GM19372 (cell line): ENCODE measurements at regions not wholly inside any gene's neighbourhood (a gene's known extent, or its start where the extent isn't known, plus 50 kb on each side); places are given as distances from the start of the nearest gene placed in this dataset.
"Not testable (repeated sequence)": the region's sequence is repeated elsewhere in the genome, so short reads cannot be mapped to it uniquely, and the experiment has no call there.

Experiments used
- ATAC-seq: cut with Tn5 transposase; IDR thresholded peaks from one replicate; pipeline ENCODE4 v1.9.1; 2021; ENCODE audit warnings: mild to moderate bottlenecking, low read depth, moderate library complexity; ENCODE audit not compliant: unreplicated experiment

- ATAC-seq: no peak
Measured at GRCh38 chr10:5268743-5269142, 72.1 kb downstream of the AKR1C4 start.

DNA sequence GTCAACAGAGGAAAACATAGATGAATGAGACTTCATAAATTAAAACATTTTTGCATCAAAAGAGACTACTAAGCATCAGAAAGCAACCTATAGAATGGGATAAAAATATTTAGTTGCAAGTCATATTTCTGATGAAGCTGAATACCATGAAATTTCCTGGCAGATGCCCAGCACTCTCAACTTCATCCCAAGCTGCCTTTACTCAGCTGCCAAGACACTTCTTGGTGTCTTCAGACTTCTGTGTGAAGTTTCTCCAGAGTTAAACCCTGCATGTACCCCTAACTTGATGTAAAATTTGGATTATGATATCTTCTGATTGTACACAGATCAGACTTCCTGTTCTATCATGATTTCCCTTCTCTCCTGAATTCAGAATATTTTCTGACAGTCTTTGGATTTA is 73.2 kb downstream of the AKR1C4 start:
- ATAC-seq: no peak

- no peak for ATAC-seq
Measured at GRCh38 chr10:5271526-5271925, 74.9 kb downstream of the AKR1C4 start.

DNA sequence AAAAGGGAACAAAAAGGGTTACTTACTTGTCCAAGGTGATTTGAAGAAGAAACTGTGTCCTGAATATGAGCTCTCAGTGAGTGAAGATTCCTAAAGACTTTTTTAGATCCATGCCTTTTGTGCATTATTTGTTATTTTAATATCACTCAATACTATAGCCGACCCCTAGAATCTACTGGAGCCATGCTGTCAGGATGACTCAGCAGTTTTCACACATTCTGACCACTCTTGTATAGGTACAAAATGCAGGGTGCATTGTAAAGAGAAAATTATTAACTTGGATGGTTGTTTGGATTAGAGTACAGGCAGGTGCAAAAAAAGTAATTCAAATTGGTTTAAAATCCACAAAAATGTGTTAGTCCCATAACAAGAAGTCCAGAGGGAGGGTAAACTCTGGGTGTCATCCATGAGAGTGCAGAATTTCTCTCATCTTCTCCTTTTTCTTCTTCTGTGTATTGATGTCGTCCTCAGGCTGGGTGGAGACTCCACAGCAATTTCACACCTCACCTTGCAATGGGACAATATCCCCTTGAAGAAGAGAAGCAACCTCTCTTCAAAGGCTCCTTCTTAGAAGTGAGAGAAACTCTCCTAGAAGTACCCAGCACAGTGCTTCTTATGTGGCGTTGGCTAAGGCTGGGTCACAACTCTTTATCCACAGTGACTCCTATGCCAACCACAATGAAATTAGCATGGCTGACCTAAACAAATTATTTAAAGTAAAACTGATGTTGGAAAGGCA is 75.6 kb downstream of the AKR1C4 start:
- no peak for ATAC-seq

GRCh38 chr10:5274795-5275194 is 78.2 kb downstream of the AKR1C4 start:
- no peak for ATAC-seq

DNA sequence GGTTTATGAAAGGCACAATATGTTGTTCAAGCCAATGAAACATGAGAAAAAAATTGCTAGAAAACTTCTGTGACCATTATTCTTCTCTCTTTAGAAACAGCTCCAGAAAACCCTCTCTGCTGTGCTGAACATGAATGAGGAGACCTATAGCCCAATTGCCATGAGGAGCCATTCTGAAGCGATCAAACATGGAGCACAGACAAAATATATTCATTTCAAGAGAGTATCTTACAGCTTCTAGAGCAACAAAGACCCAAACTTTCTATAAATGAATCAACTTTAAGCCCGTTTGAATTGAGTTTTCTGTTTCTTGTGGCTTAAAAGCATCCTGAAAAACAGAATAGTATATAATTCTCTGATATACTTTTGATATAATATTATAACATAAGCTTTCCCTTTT is 83.4 kb upstream of the UCN3 start:
- ATAC-seq: no peak

- ATAC-seq: no peak
Measured at GRCh38 chr10:5282137-5282536, 82.6 kb upstream of the UCN3 start.

DNA sequence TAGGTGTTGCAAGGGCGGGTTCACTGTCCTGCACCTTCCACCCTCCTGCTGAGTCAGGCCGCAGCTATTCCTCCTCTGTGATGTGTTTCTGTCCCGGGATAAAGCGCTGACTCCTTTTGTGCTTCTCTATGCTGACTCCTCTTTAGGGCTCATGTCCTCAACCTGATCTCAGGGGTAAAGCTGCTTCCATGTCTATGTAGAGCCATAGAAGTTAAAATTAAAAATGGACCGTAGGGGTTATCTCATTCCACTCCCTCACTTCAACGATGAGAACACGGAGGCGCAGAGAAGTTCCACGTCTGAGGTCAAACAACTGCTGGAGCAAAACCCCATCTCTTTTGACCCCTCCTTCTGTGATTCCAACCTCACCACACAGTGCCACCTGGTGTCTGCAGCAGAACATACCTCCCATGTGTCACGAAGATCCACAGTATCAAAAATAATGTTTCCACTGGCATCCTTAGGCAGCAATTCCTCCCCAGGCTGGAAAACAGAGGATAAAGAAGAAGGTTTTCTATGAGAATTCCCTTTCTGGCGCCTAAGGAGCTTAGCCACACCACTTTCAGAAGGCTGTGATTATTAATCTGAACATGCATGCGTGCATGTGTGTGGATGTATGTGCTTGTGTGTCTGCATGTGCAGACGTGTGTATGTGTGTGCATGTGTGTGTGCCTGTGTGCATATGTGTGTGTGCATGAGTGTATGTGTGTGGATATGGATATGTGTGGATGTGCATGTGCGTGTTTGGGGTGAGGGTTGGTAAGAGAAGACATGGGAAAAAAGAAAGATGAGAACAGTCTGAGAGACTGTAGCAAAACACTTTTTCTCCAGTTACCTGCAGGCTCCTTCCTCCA is 81.2 kb upstream of the UCN3 start:
- peak; percentile 74 for ATAC-seq

DNA sequence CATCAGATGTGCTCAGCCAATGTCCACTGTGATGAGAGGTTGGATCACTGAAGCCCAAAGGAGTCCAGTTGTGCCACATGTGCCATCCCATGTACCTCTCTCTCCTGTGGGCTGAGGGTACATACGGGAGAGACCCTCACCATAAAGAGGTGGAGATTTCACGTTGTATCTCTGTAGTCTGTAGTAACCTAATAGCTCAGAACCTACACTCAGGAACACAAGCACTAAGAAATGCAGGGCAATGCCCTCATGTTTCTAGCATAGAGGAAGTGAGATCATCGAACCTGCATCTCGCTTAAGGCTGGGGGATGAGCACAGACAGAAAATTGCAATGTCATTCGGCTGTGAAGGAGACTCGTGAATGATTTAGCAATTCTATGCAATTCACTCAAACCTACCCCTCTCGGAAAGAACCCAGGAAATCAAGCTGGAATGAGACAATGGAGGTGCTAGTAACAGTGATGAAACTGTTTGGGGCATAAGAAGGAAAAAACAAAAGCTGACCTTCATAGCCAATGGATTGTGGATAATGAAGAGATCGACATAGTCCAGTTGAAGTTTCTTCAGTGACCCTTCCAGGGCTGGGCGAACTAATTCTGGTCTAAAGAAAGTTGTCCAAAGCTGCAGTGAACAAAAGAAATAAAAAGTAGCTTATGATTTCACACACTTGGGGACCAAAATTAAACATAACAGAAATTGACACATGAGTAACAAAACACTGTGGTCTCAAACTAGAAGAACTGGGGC is 80.3 kb upstream of the UCN3 start:
- ATAC-seq: no peak

- ATAC-seq: no peak
Measured at GRCh38 chr10:5285186-5285585, 79.6 kb upstream of the UCN3 start.

DNA sequence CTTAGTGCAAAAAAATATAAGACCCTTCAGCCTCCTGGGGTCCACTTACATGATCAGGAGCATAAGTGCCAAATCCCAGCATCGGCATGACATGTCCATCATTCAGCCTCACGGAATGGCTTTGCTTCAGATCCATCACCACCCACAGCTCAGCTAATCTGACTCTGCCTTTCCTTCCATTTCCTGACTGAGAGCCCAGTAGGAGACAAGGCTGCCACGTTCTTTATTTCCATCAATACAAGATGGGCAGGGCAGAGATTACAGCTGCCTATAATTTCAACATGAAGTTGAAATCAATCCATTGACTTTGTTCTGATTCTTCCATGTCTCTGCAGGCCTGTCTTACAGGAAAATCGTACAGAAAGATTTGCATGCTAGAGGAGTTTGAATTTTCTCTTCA is 76.4 kb upstream of the UCN3 start:
- no peak for ATAC-seq

DNA sequence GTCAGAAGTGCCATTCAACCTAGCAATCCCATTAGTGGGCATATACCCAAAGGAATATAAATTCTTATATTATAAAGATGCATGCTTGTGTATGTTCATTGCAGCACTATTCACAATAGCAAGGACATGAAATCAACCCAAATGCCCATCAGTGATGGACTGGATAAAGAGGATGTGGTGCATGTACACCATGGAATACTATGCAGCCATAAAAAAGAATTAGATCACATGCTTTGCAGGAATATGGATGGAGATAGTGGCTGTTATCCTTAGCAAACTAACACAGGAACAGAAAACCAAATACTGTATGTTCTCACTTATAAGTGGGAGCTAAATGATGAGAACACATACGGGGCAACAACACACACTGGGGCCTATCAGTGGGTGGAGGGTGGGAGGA is 75.5 kb upstream of the UCN3 start:
- ATAC-seq: not testable (repeated sequence)

DNA sequence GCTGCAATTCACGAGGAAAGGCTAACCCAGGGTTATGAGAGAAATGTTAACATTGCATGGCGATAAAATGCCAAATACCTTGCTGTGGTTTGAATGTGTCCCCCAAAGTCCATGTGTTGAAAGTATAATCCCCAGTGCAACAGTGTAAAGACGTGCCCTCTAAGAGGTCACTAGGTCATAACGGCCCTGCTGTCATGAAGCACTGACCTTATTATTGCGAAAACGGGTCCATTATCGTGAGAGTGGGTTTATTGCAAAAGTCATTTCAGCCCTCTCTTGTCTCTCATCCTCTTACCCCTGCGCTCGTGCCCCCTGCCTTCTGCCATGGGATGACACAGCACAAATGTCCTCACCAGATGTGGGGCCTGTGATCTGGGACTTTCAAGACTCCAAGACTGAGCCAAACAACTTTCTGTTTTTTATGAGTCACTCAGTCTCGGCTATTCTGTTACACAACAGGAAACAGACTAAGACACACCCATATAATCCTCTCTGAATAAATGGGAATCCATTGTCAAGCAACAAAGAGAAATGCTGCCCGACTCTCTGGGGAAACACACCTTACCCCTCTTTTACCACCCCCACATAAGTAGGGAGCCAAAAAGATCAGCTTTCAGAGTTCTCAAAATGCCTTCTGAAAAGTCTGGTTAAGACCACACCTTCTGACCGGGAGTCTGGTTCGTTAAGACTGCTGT is 73.1 kb upstream of the UCN3 start:
- no peak for ATAC-seq

DNA sequence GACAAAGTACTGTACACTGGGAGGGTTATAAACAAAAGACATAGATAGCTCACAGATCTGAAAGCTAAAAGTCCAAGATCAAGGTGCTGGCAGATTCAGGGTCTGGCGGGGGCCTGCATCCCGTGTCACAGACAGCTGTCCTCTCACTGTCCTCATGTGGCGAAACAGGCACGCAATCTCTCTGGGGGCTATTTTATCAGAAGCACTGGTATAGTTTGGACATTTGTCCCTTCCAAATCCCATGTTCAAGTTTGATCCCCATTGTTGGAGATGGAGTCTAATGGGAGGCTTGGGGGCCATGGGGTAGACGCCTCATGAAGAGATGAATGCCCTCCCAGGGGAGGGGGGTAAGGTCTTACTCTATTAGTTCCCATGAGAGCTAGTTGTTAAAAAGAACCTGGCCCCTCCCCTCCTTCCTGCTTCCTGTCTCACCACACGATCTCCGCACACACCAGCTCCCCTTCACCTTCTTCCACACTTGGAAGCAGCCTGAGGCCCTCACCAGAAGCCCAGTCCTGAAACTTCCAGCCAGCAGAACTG is 72.5 kb upstream of the UCN3 start:
- ATAC-seq: no peak

DNA sequence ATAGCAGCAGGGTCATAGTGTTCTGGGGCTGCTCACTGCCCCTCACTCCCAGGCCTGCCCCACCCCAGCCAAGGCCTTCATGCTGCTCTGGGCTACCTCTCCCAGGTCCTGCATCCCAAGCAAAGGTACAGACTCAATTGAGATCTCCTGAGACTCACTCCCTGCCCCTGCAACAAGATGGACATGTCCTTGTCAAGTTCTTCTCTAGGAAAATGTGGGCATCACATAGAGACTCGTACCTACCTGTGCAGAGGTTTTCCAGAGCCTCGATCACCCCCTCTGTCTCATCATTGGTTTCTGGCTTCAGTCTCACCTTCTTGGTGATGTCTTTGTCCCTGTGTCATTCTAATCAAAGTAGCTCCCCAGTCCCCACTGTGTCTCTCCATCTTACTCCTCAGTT is 71.8 kb upstream of the UCN3 start:
- ATAC-seq: not testable (repeated sequence)

DNA sequence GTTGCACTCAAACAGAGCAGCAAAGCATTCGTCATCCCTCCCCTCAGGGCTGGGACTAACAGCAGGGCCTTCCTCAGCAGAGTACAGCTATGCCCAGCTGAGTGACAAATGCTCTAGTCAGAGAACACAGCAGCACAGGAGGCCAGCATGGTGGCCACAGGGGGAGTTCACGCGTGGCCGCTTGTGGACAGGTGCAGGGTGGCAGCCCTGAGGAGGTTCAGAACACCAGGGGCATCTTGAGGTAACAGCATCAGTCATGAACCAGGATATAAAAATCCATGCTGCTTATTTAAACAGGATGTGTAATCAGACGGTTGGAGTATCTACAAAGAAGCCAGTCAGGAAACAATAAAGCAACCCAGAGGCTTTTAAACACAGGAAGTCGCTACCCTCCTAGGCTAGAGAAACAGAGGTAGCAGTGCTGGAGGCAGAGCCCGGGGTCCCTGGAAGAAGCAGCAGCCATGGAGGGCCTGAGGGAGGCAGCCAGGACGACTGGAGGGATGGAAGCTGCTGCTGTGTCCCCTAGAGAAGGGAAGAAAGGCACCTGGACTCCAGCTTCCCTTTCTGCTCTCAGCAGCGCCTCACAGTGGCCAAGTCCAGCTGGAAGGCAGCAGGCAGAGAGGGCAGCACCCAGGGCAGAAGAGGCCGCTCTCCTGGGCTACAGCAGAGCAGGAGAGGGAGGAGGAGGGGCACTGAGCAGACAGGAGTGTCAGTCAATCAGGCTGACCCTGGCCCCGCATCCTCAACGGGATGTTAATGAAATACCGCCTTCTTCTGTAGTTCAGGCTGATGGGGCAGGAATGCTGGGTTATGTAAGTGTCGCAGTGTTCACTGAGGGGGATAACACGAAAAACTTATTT is 70.8 kb upstream of the UCN3 start:
- no peak for ATAC-seq

DNA sequence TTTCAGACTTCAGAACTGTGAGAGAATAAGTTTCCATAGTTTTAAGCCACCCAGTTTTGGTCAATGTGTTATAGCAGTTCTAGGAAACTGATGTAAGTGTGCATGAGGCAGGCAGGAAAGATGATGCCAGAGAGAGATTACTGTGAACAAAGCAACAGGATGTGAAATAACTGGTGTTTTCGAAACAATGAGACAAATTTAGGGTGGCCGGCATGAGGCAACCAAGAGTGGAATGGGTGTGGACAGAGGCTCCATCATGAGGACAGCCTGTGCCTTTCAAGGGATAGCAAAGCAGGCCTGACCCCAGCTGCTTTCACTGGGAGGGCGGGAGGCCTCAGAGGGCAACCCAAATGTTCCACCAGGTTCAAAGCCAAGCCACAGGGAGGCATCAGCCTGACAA is 67.3 kb upstream of the UCN3 start:
- no peak for ATAC-seq

DNA sequence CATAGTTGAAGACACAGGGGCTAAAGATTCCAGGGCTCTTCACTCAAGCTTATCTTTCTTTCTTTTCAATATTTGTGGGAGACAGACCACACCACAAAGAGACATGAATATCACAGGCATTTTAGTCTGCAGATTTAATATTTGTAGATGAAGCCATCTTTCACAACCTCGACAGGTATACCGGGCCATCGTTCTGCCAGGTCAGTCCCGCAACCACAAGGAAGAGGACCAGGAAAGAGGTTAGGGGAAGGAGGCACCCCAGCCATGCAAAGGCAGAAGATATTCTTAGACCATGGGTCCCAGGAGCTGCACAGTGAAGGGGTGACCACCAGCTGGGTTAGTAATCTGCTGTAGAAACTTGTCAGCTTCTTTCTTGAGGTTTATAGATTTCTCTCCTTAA is 66.8 kb upstream of the UCN3 start:
- ATAC-seq: no peak

DNA sequence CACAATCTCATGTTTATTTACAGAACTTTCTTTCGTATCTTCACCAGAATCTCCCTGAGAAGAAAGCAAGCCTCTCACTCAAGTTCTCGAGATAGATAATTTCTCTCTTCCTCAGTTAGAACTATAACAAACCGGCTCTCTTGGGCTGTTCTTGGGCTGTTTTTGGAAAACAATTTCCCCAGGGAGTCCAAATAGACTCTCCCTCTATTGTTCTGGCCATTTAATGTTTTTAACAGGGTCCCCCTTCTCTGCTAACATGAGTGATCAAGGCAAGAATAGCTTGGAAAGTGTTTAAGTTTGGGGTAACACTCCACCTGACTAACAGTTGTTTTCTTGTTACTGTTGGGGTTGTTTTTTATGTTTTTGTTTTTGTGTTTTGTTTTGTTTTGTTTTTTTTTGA is 64.8 kb upstream of the UCN3 start:
- ATAC-seq: no peak

DNA sequence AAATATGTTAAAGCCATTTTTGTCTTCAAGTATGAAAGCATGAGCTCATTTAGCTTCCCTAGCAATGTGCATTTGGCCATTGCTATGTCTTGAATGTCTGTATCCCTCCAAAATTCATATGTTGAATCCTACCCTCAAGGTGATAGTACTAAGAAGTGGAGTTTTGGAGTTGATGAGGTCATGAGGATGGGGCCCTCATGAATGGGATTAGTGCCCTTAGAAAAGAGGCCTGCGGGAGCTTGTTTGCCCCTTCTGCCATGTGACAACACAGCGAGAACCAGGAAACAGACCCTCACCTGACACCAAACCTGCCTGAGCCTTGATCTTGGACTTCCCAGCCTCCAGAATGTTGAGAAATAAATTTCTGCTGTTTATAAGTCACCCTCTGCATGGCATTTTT is 61.3 kb upstream of the UCN3 start:
- no peak for ATAC-seq
